ENCODE measurements at regions not wholly inside any gene's neighbourhood (a gene's known extent, or its start where the extent isn't known, plus 50 kb on each side); places are given as distances from the start of the nearest gene placed in this dataset.
A peak's percentile ranks its signal among the peaks of the same experiment; 100 is the strongest.
"Not testable (repeated sequence)": the region's sequence is repeated elsewhere in the genome, so short reads cannot be mapped to it uniquely, and the experiment has no call there.

- DNase-seq, result peak in 1 of 2 donors; percentile 24
Observed at GRCh38 chr2:393711-394696, 106.1 kb upstream of the ALKAL2 start.

GRCh38 chr2:392926-393280 lies 105.0 kb upstream of the ALKAL2 start:
- DNase-seq, result no peak

GRCh38 chr2:392181-392925 lies 104.5 kb upstream of the ALKAL2 start:
- DNase-seq, result no peak

GRCh38 chr2:391696-392095 lies 103.8 kb upstream of the ALKAL2 start:
- DNase-seq, result no peak

- no peak for DNase-seq
Observed at GRCh38 chr2:390959-391358, 103.1 kb upstream of the ALKAL2 start.

- DNase-seq, result not testable (repeated sequence)
Observed at GRCh38 chr2:389985-390384, 102.1 kb upstream of the ALKAL2 start.

- DNase-seq, result not testable (repeated sequence)
Observed at GRCh38 chr2:388752-389151, 100.9 kb upstream of the ALKAL2 start.

- DNase-seq, result no peak
Observed at GRCh38 chr2:387980-388421, 100.1 kb upstream of the ALKAL2 start.

GRCh38 chr2:386406-387103 lies 98.7 kb upstream of the ALKAL2 start:
- DNase-seq, result no peak

- DNase-seq, result no peak
Observed at GRCh38 chr2:385785-386184, 97.9 kb upstream of the ALKAL2 start.

GRCh38 chr2:385061-385460 lies 97.2 kb upstream of the ALKAL2 start:
- no peak for DNase-seq

- DNase-seq, result no peak
Observed at GRCh38 chr2:383888-384287, 96.0 kb upstream of the ALKAL2 start.

GRCh38 chr2:383178-383577 lies 95.3 kb upstream of the ALKAL2 start:
- peak; percentile 60 to 76 for DNase-seq

- no peak for DNase-seq
Observed at GRCh38 chr2:382728-383022, 94.8 kb upstream of the ALKAL2 start.

- no peak for DNase-seq
Observed at GRCh38 chr2:381941-382727, 94.2 kb upstream of the ALKAL2 start.

- DNase-seq, result no peak
Observed at GRCh38 chr2:381181-381580, 93.3 kb upstream of the ALKAL2 start.

GRCh38 chr2:380772-381171 lies 92.9 kb upstream of the ALKAL2 start:
- no peak for DNase-seq

GRCh38 chr2:380221-380620 lies 92.3 kb upstream of the ALKAL2 start:
- DNase-seq, result no peak

GRCh38 chr2:379778-380177 lies 91.9 kb upstream of the ALKAL2 start:
- DNase-seq, result no peak

GRCh38 chr2:378364-378763 lies 90.5 kb upstream of the ALKAL2 start:
- DNase-seq, result no peak

GRCh38 chr2:377414-377813 lies 89.5 kb upstream of the ALKAL2 start:
- DNase-seq, result no peak

- DNase-seq, result no peak
Observed at GRCh38 chr2:375956-376307, 88.0 kb upstream of the ALKAL2 start.

All from hippocampal formation (tissue), 2 donors.